HK-2 (cell line): ENCODE measurements at regions not wholly inside any gene's neighbourhood (a gene's known extent, or its start where the extent isn't known, plus 50 kb on each side); places are given as distances from the start of the nearest gene placed in this dataset.
"Not testable (repeated sequence)": the region's sequence is repeated elsewhere in the genome, so short reads cannot be mapped to it uniquely, and the experiment has no call there.

Experiments
- DNase-seq: peaks from one replicate; pipeline ENCODE4 v3.0.0-alpha.2; 2018; ENCODE audit not compliant: unreplicated experiment

DNA sequence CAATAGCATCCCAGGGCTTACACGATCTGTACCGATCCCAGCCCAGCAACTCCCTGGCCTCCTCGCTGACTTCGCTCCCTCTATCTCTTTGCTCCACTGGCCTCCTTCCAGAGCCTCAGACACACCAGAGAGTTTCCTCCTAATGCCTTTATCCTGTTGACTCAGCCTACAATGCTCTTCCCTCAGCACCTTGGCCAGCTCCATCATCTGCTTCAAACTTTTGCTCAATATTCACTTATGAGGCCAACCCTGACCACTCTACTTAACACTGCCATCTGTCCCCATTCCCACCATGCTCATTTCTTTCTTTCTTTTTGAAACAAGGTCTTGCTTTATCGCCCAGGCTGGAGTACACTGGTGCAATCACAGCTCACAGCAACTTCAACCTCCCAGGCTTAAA is 180.9 kb downstream of the CEP170 start:
- DNase-seq: not testable (repeated sequence)

DNA sequence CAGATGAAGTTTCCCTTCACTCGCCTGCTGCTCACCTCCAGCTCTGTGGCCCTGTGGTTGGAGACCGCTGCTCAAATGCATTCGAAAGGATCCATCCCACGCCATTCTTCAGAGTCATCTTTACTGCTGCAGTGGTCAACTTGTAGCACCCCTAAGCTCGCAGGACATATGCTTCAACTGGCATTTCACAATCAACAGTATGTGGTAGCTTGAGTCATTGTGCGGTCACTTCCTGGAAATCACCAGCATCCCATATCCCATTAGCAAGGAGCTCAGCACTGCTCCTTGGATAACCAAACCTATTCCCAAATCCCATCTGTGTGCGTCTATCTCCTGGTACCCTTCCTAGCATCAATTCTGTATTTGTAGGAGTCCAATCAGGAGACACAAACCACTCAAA is 188.0 kb downstream of the CEP170 start:
- not testable (repeated sequence) for DNase-seq

DNA sequence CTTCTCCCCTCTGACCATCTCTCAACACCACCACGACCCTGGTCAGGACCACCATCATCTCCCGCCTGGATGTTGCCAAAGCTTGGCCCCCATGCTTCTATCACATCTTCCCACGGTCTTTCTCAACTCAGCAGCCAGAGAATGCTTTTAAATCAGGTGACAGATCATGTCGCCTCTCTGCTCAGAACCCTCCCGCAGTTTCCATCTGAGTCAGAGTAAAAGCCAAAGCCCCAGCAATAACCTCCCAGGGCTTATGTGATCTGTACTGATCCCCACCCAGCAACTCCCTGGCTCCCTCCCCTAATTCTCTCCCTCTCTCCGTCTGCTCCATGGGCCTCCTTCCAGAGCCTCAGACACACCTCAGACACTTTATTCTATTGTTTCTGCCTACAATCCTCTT is 193.1 kb downstream of the CEP170 start:
- not testable (repeated sequence) for DNase-seq

GRCh38 chr1:243055510-243055909 is 199.6 kb downstream of the CEP170 start:
- DNase-seq: not testable (repeated sequence)

GRCh38 chr1:243055091-243055490 is 200.0 kb downstream of the CEP170 start:
- not testable (repeated sequence) for DNase-seq

- not testable (repeated sequence) for DNase-seq
Measured at GRCh38 chr1:243054681-243055080, 200.4 kb downstream of the CEP170 start.

- not testable (repeated sequence) for DNase-seq
Measured at GRCh38 chr1:243053048-243053447, 202.0 kb downstream of the CEP170 start.

DNA sequence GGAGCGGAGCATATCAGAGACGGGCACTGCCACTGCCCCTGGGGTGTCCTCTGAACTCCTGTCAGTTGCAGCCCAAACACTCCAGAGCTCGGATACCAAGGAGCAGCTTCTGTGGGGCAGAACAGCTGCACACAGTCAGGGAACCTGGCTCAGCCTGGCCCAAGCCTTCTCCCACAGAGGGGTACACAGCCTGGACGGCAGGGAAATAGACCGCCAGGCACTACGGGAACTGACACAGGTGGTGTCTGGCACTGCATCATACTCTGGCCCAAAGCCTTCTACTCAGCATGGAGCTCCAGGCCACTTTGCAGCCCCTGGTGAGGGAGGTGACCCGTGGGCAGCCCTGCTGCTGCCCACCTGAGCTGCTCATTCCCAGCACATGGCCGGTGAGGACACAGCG is 204.5 kb downstream of the CEP170 start:
- DNase-seq: not testable (repeated sequence)

DNA sequence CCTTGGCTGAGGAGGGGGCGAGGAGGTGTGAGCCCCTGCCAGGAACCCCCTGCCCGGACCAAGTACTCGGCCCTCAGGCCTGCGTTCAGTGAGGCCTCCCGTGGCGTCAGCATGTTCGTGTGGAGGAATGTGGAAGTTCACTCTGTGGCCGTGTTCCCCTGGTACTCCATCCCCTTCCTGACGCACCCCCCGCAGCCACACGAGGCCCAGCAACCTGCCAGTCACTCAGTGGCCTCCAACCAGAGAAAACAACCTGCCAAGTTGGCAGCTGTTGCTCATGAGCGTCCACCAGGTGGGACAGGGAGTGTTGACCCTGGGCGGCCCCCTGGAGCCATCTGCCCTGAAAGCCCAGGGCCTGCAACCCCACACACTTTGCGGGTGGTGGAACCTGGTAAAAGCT is 205.4 kb downstream of the CEP170 start:
- not testable (repeated sequence) for DNase-seq

- DNase-seq: not testable (repeated sequence)
Measured at GRCh38 chr1:243021365-243021764, 233.7 kb downstream of the CEP170 start.

- not testable (repeated sequence) for DNase-seq
Measured at GRCh38 chr1:243019030-243019635, 235.9 kb downstream of the CEP170 start.

- not testable (repeated sequence) for DNase-seq
Measured at GRCh38 chr1:243010719-243011118, 244.4 kb downstream of the CEP170 start.

DNA sequence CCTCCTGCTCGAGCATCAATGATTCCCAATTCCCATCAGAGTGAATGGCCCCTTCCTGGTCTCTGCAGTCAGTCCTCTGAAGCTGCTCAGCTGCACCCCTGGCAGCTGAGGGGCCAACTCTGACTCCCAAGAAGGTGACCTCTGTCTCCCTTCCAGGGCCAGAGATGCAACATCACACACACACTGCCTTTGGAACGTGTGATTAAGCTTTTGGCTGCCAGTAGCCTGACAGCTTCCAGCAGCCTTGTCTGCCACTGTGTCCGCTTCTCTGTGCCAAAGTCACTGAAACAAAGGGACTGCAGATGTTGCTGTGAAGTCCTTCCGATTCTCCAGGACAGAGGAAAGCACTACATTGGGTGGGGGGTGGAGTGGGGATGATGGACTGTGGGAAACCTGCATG is 254.1 kb downstream of the CEP170 start:
- DNase-seq: not testable (repeated sequence)

GRCh38 chr1:242992776-242993175 is 262.3 kb downstream of the CEP170 start:
- not testable (repeated sequence) for DNase-seq

DNA sequence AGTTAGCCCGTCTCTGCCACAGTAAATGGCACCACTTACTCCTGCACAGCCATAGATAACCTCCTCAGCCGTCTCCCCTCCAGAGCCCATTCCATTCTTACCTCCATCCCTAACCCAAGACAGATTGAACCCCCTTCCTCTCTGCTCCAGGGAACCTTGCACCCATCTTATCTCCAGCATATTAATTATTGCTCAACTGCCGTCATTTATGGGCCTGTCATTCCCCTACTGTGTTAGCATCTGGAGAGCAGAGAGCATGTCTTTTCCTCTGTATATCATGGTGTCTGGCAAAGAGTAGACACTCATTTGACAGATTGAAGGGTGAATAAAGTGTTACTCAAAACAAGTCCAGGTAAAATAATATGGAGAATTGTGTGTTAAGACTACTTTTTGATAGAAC is 270.0 kb downstream of the CEP170 start:
- not testable (repeated sequence) for DNase-seq

DNA sequence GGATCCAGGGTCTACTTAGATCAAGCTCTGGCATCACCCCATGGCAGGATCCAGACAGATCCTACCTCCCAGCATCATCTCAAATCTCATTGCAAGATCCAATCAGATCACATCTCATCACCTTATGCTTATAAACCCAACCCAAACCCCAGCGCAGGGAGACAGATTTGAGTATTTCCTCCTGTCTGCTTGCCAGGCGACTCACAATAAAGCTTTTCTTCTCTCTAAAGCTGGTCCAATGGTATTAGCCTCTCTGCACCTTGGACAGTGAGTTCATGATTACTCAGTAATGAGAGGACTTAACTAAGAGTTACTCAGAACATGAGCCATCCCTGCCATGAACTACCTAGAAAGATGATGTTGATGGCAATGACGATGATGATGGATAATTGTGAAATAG is 281.7 kb downstream of the CEP170 start:
- DNase-seq: not testable (repeated sequence)

GRCh38 chr1:242966892-242967291 is 288.2 kb downstream of the CEP170 start:
- DNase-seq: no peak

GRCh38 chr1:242959397-242959796 is 295.7 kb downstream of the CEP170 start:
- DNase-seq: not testable (repeated sequence)

DNA sequence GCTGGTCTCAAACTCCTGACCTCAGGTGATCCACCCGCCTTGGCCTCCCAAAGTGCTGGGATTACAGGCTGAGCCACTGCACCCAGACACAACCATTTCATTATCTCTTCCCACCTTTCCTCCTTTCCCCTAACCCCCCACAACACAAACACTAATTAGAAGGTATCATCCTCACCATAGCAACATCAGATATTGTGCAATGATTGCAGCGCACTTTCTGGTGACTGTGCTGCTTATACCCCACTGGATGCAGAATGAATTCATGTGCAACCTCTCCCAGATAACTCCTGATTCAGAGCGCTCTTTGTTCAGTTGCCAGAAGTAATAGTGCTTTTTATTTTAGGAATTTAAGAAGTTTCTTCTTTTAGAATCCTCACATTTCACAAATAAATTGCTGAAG is 300.1 kb downstream of the CEP170 start:
- DNase-seq: not testable (repeated sequence)

- no peak for DNase-seq
Measured at GRCh38 chr1:242946206-242946605, 308.9 kb downstream of the CEP170 start.

DNA sequence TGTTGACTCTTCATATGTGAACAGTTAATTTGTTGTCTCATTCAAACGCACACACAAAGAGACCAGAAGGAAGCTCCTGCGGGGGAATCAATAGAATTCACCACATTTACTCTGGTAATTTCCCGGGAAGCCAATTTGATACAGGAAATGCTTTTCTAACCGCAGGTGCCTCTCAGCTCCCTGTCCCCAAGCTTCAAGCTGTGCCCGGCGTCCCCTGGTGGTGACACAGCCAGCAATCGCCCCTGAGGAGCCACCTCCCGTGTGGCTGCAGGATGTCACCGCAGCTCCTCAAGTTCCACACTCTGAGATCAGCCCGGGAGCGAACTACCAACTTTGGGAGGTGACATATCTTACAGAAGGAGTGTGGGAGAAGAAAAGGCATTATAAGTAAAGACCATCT is 318.4 kb downstream of the CEP170 start:
- not testable (repeated sequence) for DNase-seq

DNA sequence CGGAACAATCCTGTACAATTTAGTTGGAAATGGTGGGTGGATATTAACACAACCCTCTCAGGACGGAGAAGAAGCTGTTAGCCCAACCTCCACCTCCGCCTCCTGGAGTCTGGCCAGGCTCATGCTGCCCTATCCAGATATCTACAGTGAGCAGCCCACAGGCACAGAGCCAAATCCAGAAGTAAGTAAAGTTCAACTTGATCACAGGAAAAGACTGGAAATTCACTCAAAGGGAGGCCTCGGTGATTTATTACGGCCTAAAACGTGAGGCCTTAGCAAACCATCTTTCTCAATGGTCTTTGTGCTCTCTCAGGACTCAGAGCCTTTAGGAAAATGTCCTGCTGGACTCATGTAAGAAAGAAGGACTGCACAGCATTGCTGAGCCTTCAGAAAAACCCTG is 330.4 kb downstream of the CEP170 start:
- DNase-seq: not testable (repeated sequence)

- not testable (repeated sequence) for DNase-seq
Measured at GRCh38 chr1:242923603-242924002, 331.5 kb downstream of the CEP170 start.

- DNase-seq: not testable (repeated sequence)
Measured at GRCh38 chr1:242914729-242915128, 340.4 kb downstream of the CEP170 start.
